Parathyroid adenoma (tissue), 2 donors: ENCODE measurements at regions not wholly inside any gene's neighbourhood (a gene's known extent, or its start where the extent isn't known, plus 50 kb on each side); places are given as distances from the start of the nearest gene placed in this dataset.

Experiments used
- H2AFZ ChIP-seq: fragments of 300-600 bp; sonication (generic); one replicate; pipeline ENCODE4 v1.7.0; 2017; ENCODE audit warnings: antibody characterized with exemption, mild to moderate bottlenecking
- H3K27ac ChIP-seq: fragments of 300-600 bp; sonication (generic); one replicate; pipeline ENCODE4 v1.7.0; 2017
- H3K27me3 ChIP-seq: fragments of 300-600 bp; sonication (generic); one replicate; pipeline ENCODE4 v1.7.0; 2017; ENCODE audit warnings: low read length; ENCODE audit not compliant: control insufficient read depth, insufficient read depth
- H3K36me3 ChIP-seq: fragments of 300-600 bp; sonication (generic); one replicate; pipeline ENCODE4 v1.7.0; 2017; ENCODE audit warnings: low read length; ENCODE audit not compliant: control insufficient read depth, insufficient read depth
- H3K4me1 ChIP-seq: fragments of 300-600 bp; sonication (generic); one replicate; pipeline ENCODE4 v1.7.0; 2017; ENCODE audit warnings: control low read depth
- H3K4me2 ChIP-seq: fragments of 300-600 bp; sonication (generic); one replicate; pipeline ENCODE4 v1.7.0; 2017; ENCODE audit warnings: low read length
- H3K4me3 ChIP-seq: fragments of 300-600 bp; sonication (generic); one replicate; pipeline ENCODE4 v1.7.0; 2017; ENCODE audit warnings: low read depth, low read length
- H3K79me2 ChIP-seq: fragments of 300-600 bp; sonication (generic); one replicate; pipeline ENCODE4 v1.7.0; 2017; ENCODE audit warnings: control low read depth
- H3K9ac ChIP-seq: fragments of 300-600 bp; sonication (generic); one replicate; pipeline ENCODE4 v1.7.0; 2017; ENCODE audit warnings: mild to moderate bottlenecking
- H3K9me3 ChIP-seq: fragments of 300-600 bp; sonication (generic); one replicate; pipeline ENCODE4 v1.7.0; 2017; ENCODE audit warnings: low read length; ENCODE audit not compliant: control insufficient read depth
- CTCF ChIP-seq: fragments of 300-600 bp; sonication (generic); IDR thresholded peaks from one replicate; pipeline ENCODE4 v1.7.0; 2017; ENCODE audit warnings: antibody characterized with exemption, mild to moderate bottlenecking
- donor health status: primary hyperparathyroidism.

GRCh38 chr14:96648506-96649326 lies 146.5 kb downstream of the PAPOLA start:
- no peak overlapping the region for H3K9ac ChIP-seq
- no peak for TF ChIP-seq CTCF
- H3K4me1 ChIP-seq: no peaks in the 10 kb centered on the region
- H3K9me3 ChIP-seq: no peaks in the 10 kb centered on the region
- no peaks in the 10 kb centered on the region for H3K79me2 ChIP-seq
- H3K4me3 ChIP-seq: no peak overlapping the region
- H3K36me3 ChIP-seq: no peaks in the 10 kb centered on the region
- H2AFZ ChIP-seq: no peak overlapping the region
- no peaks in the 10 kb centered on the region for H3K27me3 ChIP-seq
- no peak overlapping the region for H3K27ac ChIP-seq
- no peak overlapping the region for H3K4me2 ChIP-seq

- Histone ChIP-seq H3K36me3 (no peaks in the 10 kb centered on the region), H3K9ac (no peak overlapping the region), H3K79me2 (no peaks in the 10 kb centered on the region), H2AFZ (no peak overlapping the region), H3K4me2 (no peak overlapping the region), H3K4me1 (no peaks in the 10 kb centered on the region), H3K9me3 (no peaks in the 10 kb centered on the region), H3K27ac (no peak overlapping the region), H3K4me3 (no peak overlapping the region), H3K27me3 (no peaks in the 10 kb centered on the region)
- no peak for TF ChIP-seq CTCF
Measured at GRCh38 chr14:96649327-96649601, 147.1 kb downstream of the PAPOLA start.

GRCh38 chr14:96653597-96653996 lies 143.6 kb upstream of the VRK1 start:
- Histone ChIP-seq H3K9me3 (no peaks in the 10 kb centered on the region), H3K4me1 (no peaks in the 10 kb centered on the region), H2AFZ (no peak overlapping the region), H3K4me3 (no peak overlapping the region), H3K27ac (no peak overlapping the region), H3K4me2 (no peak overlapping the region), H3K27me3 (no peaks in the 10 kb centered on the region), H3K79me2 (no peaks in the 10 kb centered on the region), H3K9ac (no peak overlapping the region), H3K36me3 (no peaks in the 10 kb centered on the region)
- TF ChIP-seq CTCF: no peak

- H3K4me2 ChIP-seq: no peak overlapping the region
- no peaks in the 10 kb centered on the region for H3K4me1 ChIP-seq
- no peaks in the 10 kb centered on the region for H3K79me2 ChIP-seq
- no peak overlapping the region for H3K9ac ChIP-seq
- H3K27me3 ChIP-seq: no peaks in the 10 kb centered on the region
- no peaks in the 10 kb centered on the region for H3K9me3 ChIP-seq
- no peaks in the 10 kb centered on the region for H3K36me3 ChIP-seq
- TF ChIP-seq CTCF: no peak
- H3K4me3 ChIP-seq: no peak overlapping the region
- H2AFZ ChIP-seq: no peak overlapping the region
- H3K27ac ChIP-seq: no peak overlapping the region
Measured at GRCh38 chr14:96658611-96659010, 138.6 kb upstream of the VRK1 start.

- H3K4me2 ChIP-seq: no peak overlapping the region
- no peak for TF ChIP-seq CTCF
- H3K79me2 ChIP-seq: no peaks in the 10 kb centered on the region
- H3K27me3 ChIP-seq: no peaks in the 10 kb centered on the region
- H3K9me3 ChIP-seq: no peaks in the 10 kb centered on the region
- no peaks in the 10 kb centered on the region for H3K36me3 ChIP-seq
- no peak overlapping the region for H2AFZ ChIP-seq
- no peak overlapping the region for H3K27ac ChIP-seq
- H3K4me3 ChIP-seq: no peak overlapping the region
- H3K4me1 ChIP-seq: no peaks in the 10 kb centered on the region
- H3K9ac ChIP-seq: no peak overlapping the region
Measured at GRCh38 chr14:96660123-96660522, 137.1 kb upstream of the VRK1 start.
